ENCODE measurements at regions not wholly inside any gene's neighbourhood (a gene's known extent, or its start where the extent isn't known, plus 50 kb on each side); places are given as distances from the start of the nearest gene placed in this dataset.
"Not testable (repeated sequence)": the region's sequence is repeated elsewhere in the genome, so short reads cannot be mapped to it uniquely, and the experiment has no call there.

- no peak overlapping the region for H3K4me3 ChIP-seq (replicated peaks; ENCODE audit: low read depth, low read length)
- TF ChIP-seq CTCF (IDR thresholded peaks at IDR 0.05; ENCODE audit: low read length, missing control alignments): no peak
- DNase-seq (ENCODE audit: low read depth): no peak
These were observed 497.2 kb upstream of the SALL3 start for GRCh38 chr18:78482378-78482777.

DNA sequence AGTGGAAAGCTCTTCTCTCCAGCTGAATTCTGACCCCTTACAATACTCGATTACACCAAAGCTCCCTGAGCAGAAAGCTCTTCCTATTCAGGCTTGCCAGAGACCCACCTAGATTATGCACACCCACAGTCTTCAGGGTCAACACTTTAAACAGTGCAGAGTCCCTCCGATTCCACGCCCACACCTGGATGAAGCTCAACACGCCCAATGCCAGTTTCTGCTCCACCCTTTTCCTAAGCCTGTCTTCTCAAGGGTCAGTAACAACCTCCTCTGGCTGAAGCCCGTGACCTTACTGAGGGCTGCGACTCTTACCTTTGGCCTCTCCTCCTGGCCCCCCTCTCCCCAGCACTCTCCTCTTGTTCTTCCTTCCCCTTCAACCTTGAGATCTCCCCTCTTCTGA lies 492.0 kb upstream of the SALL3 start:
- no peak for TF ChIP-seq CTCF (IDR thresholded peaks at IDR 0.05; ENCODE audit: low read length, missing control alignments)
- H3K4me3 ChIP-seq (replicated peaks; ENCODE audit: low read depth, low read length): no peak overlapping the region
- DNase-seq (ENCODE audit: low read depth): no peak

DNA sequence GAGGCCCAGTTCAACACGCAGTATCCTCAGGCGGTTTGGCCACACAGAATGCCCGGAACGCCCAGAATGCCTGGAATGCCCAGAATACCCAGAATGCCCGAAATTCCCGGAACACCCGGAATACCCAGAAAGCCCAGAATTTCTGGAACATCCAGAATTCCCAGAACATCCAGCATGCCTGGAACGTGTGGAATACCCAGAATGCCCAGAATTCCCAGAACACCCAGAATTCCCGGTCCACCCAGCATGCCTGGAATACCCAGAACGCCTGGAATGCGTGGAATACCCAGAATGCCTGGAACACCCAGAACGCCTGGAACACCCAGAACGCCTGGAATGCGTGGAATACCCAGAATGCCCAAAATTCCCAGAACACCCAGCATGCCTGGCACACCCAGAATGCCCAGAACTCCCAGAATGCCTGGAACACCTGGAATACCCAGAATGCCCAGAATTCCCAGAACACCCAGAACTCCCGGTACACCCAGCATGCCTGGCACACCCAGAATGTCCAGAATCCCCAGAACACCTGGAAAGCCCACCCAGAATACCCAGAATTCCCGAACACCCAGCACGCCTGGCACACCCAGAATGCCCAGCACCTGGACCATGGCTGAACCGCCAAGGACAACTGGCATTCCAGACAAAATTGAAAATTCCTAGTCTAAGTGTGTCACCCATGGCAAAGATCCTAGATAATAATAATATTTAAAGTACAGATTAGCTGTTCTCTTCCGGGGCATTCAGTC lies 487.4 kb upstream of the SALL3 start:
- H3K4me3 ChIP-seq (replicated peaks; ENCODE audit: low read depth, low read length): no peak overlapping the region
- no peak for DNase-seq (ENCODE audit: low read depth)
- TF ChIP-seq CTCF (IDR thresholded peaks at IDR 0.05; ENCODE audit: low read length, missing control alignments): no peak

GRCh38 chr18:78492813-78493371 lies 486.7 kb upstream of the SALL3 start:
- no peak overlapping the region for H3K4me3 ChIP-seq (replicated peaks; ENCODE audit: low read depth, low read length)
- TF ChIP-seq CTCF (IDR thresholded peaks at IDR 0.05; ENCODE audit: low read length, missing control alignments): no peak
- no peak for DNase-seq (ENCODE audit: low read depth)

- H3K4me3 ChIP-seq (replicated peaks; ENCODE audit: low read depth, low read length); DNase-seq (ENCODE audit: low read depth): not testable (repeated sequence)
These were observed 486.1 kb upstream of the SALL3 start for GRCh38 chr18:78493490-78493889.

DNA sequence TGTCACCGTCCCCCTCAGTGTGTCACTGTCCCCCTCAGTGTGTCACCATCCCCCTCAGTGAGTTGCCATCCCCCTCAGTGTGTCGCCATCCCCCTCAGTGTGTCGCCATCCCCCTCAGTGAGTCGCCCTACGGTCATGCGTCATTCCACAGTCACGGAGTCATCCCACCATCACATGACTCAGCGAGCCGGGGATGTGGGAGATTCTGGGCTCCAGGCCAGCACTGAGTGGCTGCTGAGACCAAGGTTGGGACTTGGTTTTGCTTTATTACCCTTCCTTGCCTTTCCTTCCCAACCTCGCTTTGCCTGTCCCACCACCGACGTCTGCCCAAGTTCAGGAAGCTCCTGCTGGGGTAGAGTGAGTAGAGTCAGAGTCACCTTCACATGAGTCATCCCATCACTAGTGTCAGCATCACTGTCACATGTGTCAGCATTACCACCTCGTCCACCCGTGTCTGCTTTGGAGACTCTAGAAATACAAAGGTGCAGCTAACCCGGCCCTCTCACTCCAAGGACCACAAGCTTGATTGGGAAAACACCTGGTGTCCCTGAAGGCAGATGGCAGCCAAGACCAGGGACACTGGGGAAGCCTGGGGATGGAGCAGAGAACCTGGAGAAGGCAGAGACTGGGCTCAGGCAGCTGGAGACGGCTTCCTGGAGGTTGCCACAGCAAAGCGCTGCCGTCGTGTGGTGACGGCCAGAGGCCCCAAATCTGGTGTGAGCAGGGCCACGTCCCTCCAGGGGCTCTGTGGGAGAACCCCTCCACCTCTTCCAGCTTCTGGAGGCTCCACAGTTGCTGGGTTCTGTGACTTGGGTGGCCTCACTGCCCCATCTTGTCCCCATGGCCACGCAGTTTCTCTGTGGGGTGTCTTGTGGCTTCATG lies 485.2 kb upstream of the SALL3 start:
- no peak for TF ChIP-seq CTCF (IDR thresholded peaks at IDR 0.05; ENCODE audit: low read length, missing control alignments)
- no peak for DNase-seq (ENCODE audit: low read depth)
- H3K4me3 ChIP-seq (replicated peaks; ENCODE audit: low read depth, low read length): no peak overlapping the region

- no peak overlapping the region for H3K4me3 ChIP-seq (replicated peaks; ENCODE audit: low read depth, low read length)
- no peak for TF ChIP-seq CTCF (IDR thresholded peaks at IDR 0.05; ENCODE audit: low read length, missing control alignments)
- no peak for DNase-seq (ENCODE audit: low read depth)
These were observed 484.1 kb upstream of the SALL3 start for GRCh38 chr18:78495550-78495949.

Measured in fibroblast of pulmonary artery (primary cell).